ENCODE measurements at regions not wholly inside any gene's neighbourhood (a gene's known extent, or its start where the extent isn't known, plus 50 kb on each side); places are given as distances from the start of the nearest gene placed in this dataset.

GRCh38 chr6:132079286-132079685, 128.1 kb upstream of the CCN2 start:
- Histone ChIP-seq H3K4me3 (ENCODE audit: low read depth in 1 of 3, low read length in 3 of 3) (no peak overlapping the region), H3K36me3 (ENCODE audit: control insufficient read depth in 3 of 3, insufficient read depth in 2 of 3, low read depth in 1 of 3, low read length in 3 of 3) (no peaks in the 10 kb centered on the region), H3K27me3 (ENCODE audit: control insufficient read depth in 3 of 3, insufficient read depth in 3 of 3, low read length in 3 of 3) (no peaks in the 10 kb centered on the region), H3K27ac (ENCODE audit: low read depth in 1 of 3, low read length in 2 of 3) (no peak overlapping the region), H3K4me1 (ENCODE audit: control insufficient read depth in 3 of 3, insufficient read depth in 2 of 3, low read depth in 1 of 3, low read length in 2 of 3) (no peaks in the 10 kb centered on the region), H3K9me3 (ENCODE audit: control insufficient read depth in 2 of 2, insufficient read depth in 1 of 2, low read depth in 1 of 2, low read length in 1 of 2) (no peaks in the 10 kb centered on the region)
- WGBS, 3 donors, result 95% methylated on average over 5 of the region's 5 CpGs
- no peak for FAIRE-seq
- DNase-seq, result no peak

- no peaks in the 10 kb centered on the region for H3K9me3 ChIP-seq (ENCODE audit: control insufficient read depth in 2 of 2, insufficient read depth in 1 of 2, low read depth in 1 of 2, low read length in 1 of 2)
- no peaks in the 10 kb centered on the region for H3K27me3 ChIP-seq (ENCODE audit: control insufficient read depth in 3 of 3, insufficient read depth in 3 of 3, low read length in 3 of 3)
- no peak for DNase-seq
- no peaks in the 10 kb centered on the region for H3K4me1 ChIP-seq (ENCODE audit: control insufficient read depth in 3 of 3, insufficient read depth in 2 of 3, low read depth in 1 of 3, low read length in 2 of 3)
- H3K36me3 ChIP-seq (ENCODE audit: control insufficient read depth in 3 of 3, insufficient read depth in 2 of 3, low read depth in 1 of 3, low read length in 3 of 3), result no peaks in the 10 kb centered on the region
- H3K4me3 ChIP-seq (ENCODE audit: low read depth in 1 of 3, low read length in 3 of 3), result no peak overlapping the region
- no peak overlapping the region for H3K27ac ChIP-seq (ENCODE audit: low read depth in 1 of 3, low read length in 2 of 3)
- 81 to 98% (median 93%) methylated on average over 3 of the region's 3 CpGs for WGBS, 3 donors
- no peak for FAIRE-seq
Measured at GRCh38 chr6:132076452-132076851, 125.3 kb upstream of the CCN2 start.

GRCh38 chr6:132072831-132073230, 121.7 kb upstream of the CCN2 start:
- WGBS, 3 donors, result 58 to 85% (median 74%) methylated on average over 1 of the region's 1 CpG
- FAIRE-seq, result no peak
- no peak overlapping the region for H3K4me3 ChIP-seq (ENCODE audit: low read depth in 1 of 3, low read length in 3 of 3)
- no peak overlapping the region for H3K27ac ChIP-seq (ENCODE audit: low read depth in 1 of 3, low read length in 2 of 3)
- DNase-seq, result no peak
- no peaks in the 10 kb centered on the region for H3K27me3 ChIP-seq (ENCODE audit: control insufficient read depth in 3 of 3, insufficient read depth in 3 of 3, low read length in 3 of 3)
- no peaks in the 10 kb centered on the region for H3K9me3 ChIP-seq (ENCODE audit: control insufficient read depth in 2 of 2, insufficient read depth in 1 of 2, low read depth in 1 of 2, low read length in 1 of 2)
- no peaks in the 10 kb centered on the region for H3K36me3 ChIP-seq (ENCODE audit: control insufficient read depth in 3 of 3, insufficient read depth in 2 of 3, low read depth in 1 of 3, low read length in 3 of 3)
- H3K4me1 ChIP-seq (ENCODE audit: control insufficient read depth in 3 of 3, insufficient read depth in 2 of 3, low read depth in 1 of 3, low read length in 2 of 3), result no peaks in the 10 kb centered on the region

GRCh38 chr6:132072271-132072670, 121.1 kb upstream of the CCN2 start:
- no peak for FAIRE-seq
- no peaks in the 10 kb centered on the region for H3K36me3 ChIP-seq (ENCODE audit: control insufficient read depth in 3 of 3, insufficient read depth in 2 of 3, low read depth in 1 of 3, low read length in 3 of 3)
- H3K4me3 ChIP-seq (ENCODE audit: low read depth in 1 of 3, low read length in 3 of 3), result no peak overlapping the region
- H3K27me3 ChIP-seq (ENCODE audit: control insufficient read depth in 3 of 3, insufficient read depth in 3 of 3, low read length in 3 of 3), result no peaks in the 10 kb centered on the region
- 24 to 59% (median 30%) methylated on average over 2 of the region's 2 CpGs for WGBS, 3 donors
- DNase-seq, result no peak
- H3K27ac ChIP-seq (ENCODE audit: low read depth in 1 of 3, low read length in 2 of 3), result no peak overlapping the region
- H3K9me3 ChIP-seq (ENCODE audit: control insufficient read depth in 2 of 2, insufficient read depth in 1 of 2, low read depth in 1 of 2, low read length in 1 of 2), result no peaks in the 10 kb centered on the region
- no peaks in the 10 kb centered on the region for H3K4me1 ChIP-seq (ENCODE audit: control insufficient read depth in 3 of 3, insufficient read depth in 2 of 3, low read depth in 1 of 3, low read length in 2 of 3)

- Histone ChIP-seq H3K9me3 (ENCODE audit: control insufficient read depth in 2 of 2, insufficient read depth in 1 of 2, low read depth in 1 of 2, low read length in 1 of 2) (no peaks in the 10 kb centered on the region), H3K4me3 (ENCODE audit: low read depth in 1 of 3, low read length in 3 of 3) (no peak overlapping the region), H3K4me1 (ENCODE audit: control insufficient read depth in 3 of 3, insufficient read depth in 2 of 3, low read depth in 1 of 3, low read length in 2 of 3) (no peaks in the 10 kb centered on the region), H3K27ac (ENCODE audit: low read depth in 1 of 3, low read length in 2 of 3) (no peak overlapping the region), H3K36me3 (ENCODE audit: control insufficient read depth in 3 of 3, insufficient read depth in 2 of 3, low read depth in 1 of 3, low read length in 3 of 3) (no peaks in the 10 kb centered on the region), H3K27me3 (ENCODE audit: control insufficient read depth in 3 of 3, insufficient read depth in 3 of 3, low read length in 3 of 3) (no peaks in the 10 kb centered on the region)
- FAIRE-seq, result no peak
- DNase-seq, result no peak
- WGBS, 3 donors, result 40 to 46% (median 42%) methylated on average over 1 of the region's 1 CpG
Measured at GRCh38 chr6:132070356-132070755, 119.2 kb upstream of the CCN2 start.

GRCh38 chr6:132068766-132069165, 117.6 kb upstream of the CCN2 start:
- Histone ChIP-seq H3K4me3 (ENCODE audit: low read depth in 1 of 3, low read length in 3 of 3) (no peak overlapping the region), H3K36me3 (ENCODE audit: control insufficient read depth in 3 of 3, insufficient read depth in 2 of 3, low read depth in 1 of 3, low read length in 3 of 3) (no peaks in the 10 kb centered on the region), H3K9me3 (ENCODE audit: control insufficient read depth in 2 of 2, insufficient read depth in 1 of 2, low read depth in 1 of 2, low read length in 1 of 2) (no peaks in the 10 kb centered on the region), H3K4me1 (ENCODE audit: control insufficient read depth in 3 of 3, insufficient read depth in 2 of 3, low read depth in 1 of 3, low read length in 2 of 3) (no peaks in the 10 kb centered on the region), H3K27ac (ENCODE audit: low read depth in 1 of 3, low read length in 2 of 3) (no peak overlapping the region), H3K27me3 (ENCODE audit: control insufficient read depth in 3 of 3, insufficient read depth in 3 of 3, low read length in 3 of 3) (no peaks in the 10 kb centered on the region)
- 76 to 81% (median 79%) methylated on average over 3 of the region's 3 CpGs for WGBS, 3 donors
- FAIRE-seq (no peak), DNase-seq (no peak)

- Histone ChIP-seq H3K4me3 (ENCODE audit: low read depth in 1 of 3, low read length in 3 of 3) (no peak overlapping the region), H3K27me3 (ENCODE audit: control insufficient read depth in 3 of 3, insufficient read depth in 3 of 3, low read length in 3 of 3) (no peaks in the 10 kb centered on the region), H3K4me1 (ENCODE audit: control insufficient read depth in 3 of 3, insufficient read depth in 2 of 3, low read depth in 1 of 3, low read length in 2 of 3) (no peaks in the 10 kb centered on the region), H3K9me3 (ENCODE audit: control insufficient read depth in 2 of 2, insufficient read depth in 1 of 2, low read depth in 1 of 2, low read length in 1 of 2) (no peaks in the 10 kb centered on the region), H3K36me3 (ENCODE audit: control insufficient read depth in 3 of 3, insufficient read depth in 2 of 3, low read depth in 1 of 3, low read length in 3 of 3) (no peaks in the 10 kb centered on the region), H3K27ac (ENCODE audit: low read depth in 1 of 3, low read length in 2 of 3) (no peak overlapping the region)
- FAIRE-seq, result no peak
- DNase-seq, result no peak
- WGBS, 3 donors, result 42 to 82% (median 63%) methylated on average over 4 of the region's 4 CpGs
Measured at GRCh38 chr6:132067286-132067685, 116.1 kb upstream of the CCN2 start.

GRCh38 chr6:132065556-132065955, 114.4 kb upstream of the CCN2 start:
- no peaks in the 10 kb centered on the region for H3K9me3 ChIP-seq (ENCODE audit: control insufficient read depth in 2 of 2, insufficient read depth in 1 of 2, low read depth in 1 of 2, low read length in 1 of 2)
- DNase-seq (no peak), FAIRE-seq (no peak)
- H3K4me3 ChIP-seq (ENCODE audit: low read depth in 1 of 3, low read length in 3 of 3), result no peak overlapping the region
- WGBS, 3 donors, result 68 to 86% (median 72%) methylated on average over 2 of the region's 2 CpGs
- H3K27ac ChIP-seq (ENCODE audit: low read depth in 1 of 3, low read length in 2 of 3), result no peak overlapping the region
- H3K36me3 ChIP-seq (ENCODE audit: control insufficient read depth in 3 of 3, insufficient read depth in 2 of 3, low read depth in 1 of 3, low read length in 3 of 3), result no peaks in the 10 kb centered on the region
- H3K4me1 ChIP-seq (ENCODE audit: control insufficient read depth in 3 of 3, insufficient read depth in 2 of 3, low read depth in 1 of 3, low read length in 2 of 3), result peaks cover 0 to 7% (median 0%) of the 10 kb centered on the region in 3 donors
- no peaks in the 10 kb centered on the region for H3K27me3 ChIP-seq (ENCODE audit: control insufficient read depth in 3 of 3, insufficient read depth in 3 of 3, low read length in 3 of 3)

- H3K9me3 ChIP-seq (ENCODE audit: control insufficient read depth in 2 of 2, insufficient read depth in 1 of 2, low read depth in 1 of 2, low read length in 1 of 2), result no peaks in the 10 kb centered on the region
- no peak for FAIRE-seq
- no peak overlapping the region for H3K4me3 ChIP-seq (ENCODE audit: low read depth in 1 of 3, low read length in 3 of 3)
- no peaks in the 10 kb centered on the region for H3K27me3 ChIP-seq (ENCODE audit: control insufficient read depth in 3 of 3, insufficient read depth in 3 of 3, low read length in 3 of 3)
- 24 to 54% (median 40%) methylated on average over 2 of the region's 2 CpGs for WGBS, 3 donors
- DNase-seq, result peak; percentile 3 to 8
- no peak overlapping the region for H3K27ac ChIP-seq (ENCODE audit: low read depth in 1 of 3, low read length in 2 of 3)
- peaks cover 0 to 8% (median 0%) of the 10 kb centered on the region in 3 donors for H3K4me1 ChIP-seq (ENCODE audit: control insufficient read depth in 3 of 3, insufficient read depth in 2 of 3, low read depth in 1 of 3, low read length in 2 of 3)
- no peaks in the 10 kb centered on the region for H3K36me3 ChIP-seq (ENCODE audit: control insufficient read depth in 3 of 3, insufficient read depth in 2 of 3, low read depth in 1 of 3, low read length in 3 of 3)
Measured at GRCh38 chr6:132063738-132064137, 112.6 kb upstream of the CCN2 start.
